HG03039 (cell line): ENCODE measurements at regions not wholly inside any gene's neighbourhood (a gene's known extent, or its start where the extent isn't known, plus 50 kb on each side); places are given as distances from the start of the nearest gene placed in this dataset.

ENCODE experiments used
- ATAC-seq: cut with Tn5 transposase; IDR thresholded peaks from one replicate; pipeline ENCODE4 v1.9.1; 2021; ENCODE audit warnings: mild to moderate bottlenecking, moderate library complexity; ENCODE audit not compliant: unreplicated experiment

DNA sequence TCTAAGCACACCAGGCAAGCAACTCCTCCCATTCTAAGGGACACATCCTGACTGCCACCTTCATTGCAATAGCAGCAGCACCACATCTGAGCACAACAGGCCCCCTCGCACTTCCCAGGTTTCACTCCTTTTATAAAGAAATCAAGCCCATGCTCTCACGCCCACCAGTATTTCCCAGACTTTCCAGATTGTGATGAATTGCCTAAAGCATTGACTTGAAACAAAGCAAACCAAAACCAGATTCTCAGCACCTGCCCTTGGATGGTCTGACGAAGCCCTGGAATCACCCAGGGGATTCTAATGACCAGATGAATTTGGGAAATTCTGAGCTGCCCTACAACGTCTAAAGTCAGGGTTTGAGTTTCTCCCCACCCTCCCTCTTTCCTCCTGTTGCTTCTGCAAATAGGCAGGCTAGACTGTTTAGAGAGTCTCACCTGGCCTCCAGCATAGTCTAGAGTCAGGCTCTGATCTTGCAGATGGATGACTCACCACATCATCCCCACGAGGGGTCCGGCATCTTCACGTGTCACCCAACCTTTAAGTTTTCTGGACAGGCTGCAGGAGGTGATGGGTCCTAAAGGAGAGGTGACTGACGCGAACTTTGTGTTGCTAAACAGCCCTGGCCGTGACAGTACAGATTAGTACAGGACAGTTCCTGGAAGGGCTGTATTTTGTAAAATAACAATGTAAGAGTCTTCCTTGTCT is 198.0 kb downstream of the SKIDA1 start:
- ATAC-seq, result no peak

DNA sequence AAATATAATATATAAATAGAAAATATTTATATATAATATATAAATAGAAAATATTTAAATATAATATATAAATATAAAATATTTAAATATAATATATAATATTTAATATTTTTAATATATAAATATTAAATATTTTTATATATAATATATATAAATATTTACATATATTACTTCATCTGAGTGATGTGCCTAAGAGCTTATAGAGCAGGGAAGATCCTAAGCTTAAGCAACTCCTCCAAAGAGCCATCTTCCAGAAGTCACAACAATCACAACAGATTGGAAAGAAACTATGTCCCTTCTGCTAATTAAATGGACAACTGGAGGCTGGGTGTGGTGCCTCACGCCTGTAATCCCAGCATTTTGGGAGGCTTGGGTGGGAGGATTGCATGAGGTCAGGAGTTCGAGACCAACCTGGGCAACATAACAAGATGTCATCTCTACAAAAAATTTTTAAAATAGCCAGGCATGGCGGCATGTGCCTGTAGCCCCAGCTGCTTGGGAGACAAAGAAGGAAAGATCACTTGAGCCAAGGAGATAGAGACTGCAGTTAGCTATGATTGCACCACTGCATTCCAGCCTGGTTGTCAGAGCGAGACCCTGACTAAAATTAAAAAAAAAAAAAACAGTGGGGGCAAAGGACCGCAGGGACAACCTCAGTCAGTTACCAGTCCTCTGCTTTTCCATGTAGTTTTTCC is 198.7 kb downstream of the SKIDA1 start:
- ATAC-seq, result no peak

DNA sequence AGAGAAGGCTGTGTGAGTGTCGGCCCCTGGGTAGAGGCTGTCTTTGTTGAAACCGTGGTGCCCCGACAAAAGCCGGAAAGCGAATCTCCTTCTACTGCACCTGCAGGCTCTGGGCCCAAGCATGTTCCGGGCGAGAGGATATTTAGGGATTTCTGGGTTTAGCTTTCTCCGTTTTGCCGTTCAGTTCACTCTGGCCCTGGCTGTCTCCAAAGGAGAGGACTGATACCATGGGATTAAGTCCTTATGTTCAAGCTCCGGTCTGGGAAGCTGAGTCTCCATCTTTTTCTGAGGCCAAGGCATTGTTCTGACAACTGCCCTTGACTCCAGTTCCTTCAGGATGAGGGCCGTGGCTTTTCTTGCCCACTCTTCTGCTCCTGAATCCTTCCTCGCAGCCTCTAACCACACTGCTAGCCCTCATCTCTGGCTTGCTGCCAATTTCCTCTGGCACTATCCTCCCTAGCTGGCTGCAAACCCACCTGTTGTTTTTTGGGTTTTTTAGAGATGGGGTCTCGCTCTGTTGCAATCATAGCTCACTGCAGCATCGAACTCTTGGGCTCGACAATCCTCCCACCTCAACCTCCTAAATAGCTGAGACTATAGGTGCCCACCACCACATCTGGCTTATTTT is 206.8 kb downstream of the SKIDA1 start:
- ATAC-seq, result no peak

DNA sequence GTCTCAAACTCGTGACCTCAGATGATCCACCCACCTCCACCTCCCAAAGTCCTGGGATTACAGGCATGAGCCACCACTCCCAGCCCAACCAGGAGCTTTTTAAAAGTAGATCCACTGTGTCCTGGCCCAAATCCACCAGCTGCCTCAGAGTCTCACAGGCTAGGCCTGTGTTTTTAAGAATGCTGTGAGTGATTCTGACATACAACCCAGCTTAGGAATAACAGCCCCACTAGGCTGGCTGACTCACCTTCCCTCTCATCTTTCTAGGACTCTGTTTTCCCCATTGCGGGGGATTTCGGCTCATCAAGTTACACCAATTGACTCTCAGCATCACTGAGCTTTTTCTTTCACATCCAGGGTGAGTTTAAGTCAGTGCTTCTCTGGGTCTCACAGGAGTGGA is 207.6 kb downstream of the SKIDA1 start:
- no peak for ATAC-seq

DNA sequence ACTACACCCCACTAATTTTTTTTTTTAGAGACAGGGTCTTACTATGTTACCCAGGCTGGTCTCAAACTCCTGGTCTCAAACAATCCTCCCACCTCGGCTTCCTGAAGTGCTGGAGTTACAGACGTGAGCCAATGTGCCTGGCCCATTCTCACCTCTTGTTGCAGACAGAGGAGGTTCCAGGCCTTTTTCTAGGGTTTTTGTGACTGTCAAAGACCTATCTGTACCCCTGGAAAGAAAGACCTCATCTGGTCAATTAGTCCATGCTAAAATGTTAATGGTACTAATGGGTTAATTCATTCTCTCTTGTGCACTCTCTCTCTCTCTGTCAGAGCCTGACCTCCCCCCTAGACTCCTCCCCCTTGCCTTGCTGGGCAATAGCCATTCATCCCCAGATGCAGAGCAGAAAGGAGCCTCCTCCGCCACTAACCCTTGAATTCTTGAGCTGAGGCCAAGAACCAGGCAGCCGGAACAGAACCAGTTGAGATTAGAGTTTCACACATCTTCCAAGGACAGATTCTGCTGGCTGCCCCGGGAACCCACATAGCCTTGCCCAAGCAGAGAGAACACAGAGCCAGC is 209.7 kb downstream of the SKIDA1 start:
- no peak for ATAC-seq

DNA sequence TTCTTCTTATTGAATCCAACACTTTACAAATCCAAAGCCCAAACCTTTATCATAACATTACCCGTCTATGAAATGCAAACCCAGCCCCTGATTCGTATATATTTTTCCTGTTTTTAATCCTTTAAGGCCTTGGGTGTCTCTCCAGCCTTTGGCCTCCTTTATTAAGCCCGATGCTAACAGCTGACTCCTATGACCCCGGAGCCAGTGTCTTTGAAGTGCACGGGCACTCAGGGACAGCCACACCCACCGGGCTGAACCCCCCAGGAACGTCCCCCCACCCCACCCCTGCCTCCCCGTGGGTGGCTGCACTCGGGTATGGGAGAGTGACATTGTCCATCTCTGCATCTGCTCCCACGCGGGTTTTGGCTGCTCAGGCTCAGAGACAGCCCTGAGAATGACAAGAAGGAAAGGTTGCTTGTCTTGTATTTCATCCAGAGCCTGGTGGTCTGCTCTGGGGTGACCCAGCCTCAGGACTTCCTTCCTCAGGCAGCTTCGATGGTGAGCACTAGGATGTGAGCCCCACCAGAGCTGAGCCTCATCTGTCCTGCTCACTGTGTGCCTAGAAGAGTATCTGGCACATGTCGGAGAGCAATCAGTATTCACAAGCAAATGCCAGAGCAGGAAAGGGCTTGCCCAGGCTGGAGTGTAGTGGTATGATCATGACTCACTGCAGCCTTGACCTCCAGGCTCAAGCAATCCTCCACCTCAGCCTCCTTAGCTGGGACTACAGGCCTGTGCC is 210.4 kb downstream of the SKIDA1 start:
- ATAC-seq, result no peak

DNA sequence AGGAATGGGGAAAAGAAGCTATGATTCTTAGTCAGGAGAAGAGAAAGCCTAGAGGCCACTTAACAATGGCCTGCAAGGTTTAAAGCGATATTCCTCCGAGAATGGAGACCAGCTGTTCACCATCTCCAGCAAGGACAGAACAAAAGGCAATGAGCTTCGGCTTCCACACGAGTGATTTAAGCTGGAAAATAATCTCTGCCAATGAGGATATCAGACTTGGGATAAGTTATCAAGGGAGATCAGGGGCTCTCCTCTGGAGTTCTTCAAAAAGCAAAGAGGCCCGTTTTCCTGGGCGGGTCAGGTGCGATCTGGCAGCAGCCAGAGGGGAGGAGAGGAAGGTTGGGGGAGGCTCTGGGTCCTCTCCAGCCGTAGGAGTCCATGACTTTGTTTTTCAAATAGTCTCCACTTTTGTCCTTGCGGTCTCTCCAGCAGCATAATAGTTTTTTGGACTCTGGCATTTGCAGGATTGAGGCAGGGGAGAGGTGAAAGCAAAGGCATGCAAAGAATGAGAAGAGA is 211.3 kb downstream of the SKIDA1 start:
- ATAC-seq, result no peak

DNA sequence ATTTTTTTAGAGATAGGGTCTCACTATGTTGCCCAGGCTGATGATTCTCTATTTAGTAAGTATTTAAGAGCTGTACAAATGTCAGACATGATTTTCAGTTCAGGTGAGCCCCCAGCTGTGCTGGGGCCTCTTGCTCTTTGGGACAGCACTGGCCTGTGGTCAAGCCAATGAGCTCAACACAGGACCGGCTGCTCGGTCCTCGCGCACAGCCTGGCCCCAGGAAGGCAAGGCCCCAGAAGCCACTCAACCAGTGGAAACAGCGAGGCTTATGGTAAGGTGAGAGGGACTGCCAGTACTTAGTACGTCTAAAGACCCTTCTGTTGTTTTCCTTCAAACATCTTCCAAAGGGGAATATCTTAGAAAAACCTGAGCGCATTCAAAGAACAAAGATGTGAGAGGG is 211.8 kb downstream of the SKIDA1 start:
- no peak for ATAC-seq

DNA sequence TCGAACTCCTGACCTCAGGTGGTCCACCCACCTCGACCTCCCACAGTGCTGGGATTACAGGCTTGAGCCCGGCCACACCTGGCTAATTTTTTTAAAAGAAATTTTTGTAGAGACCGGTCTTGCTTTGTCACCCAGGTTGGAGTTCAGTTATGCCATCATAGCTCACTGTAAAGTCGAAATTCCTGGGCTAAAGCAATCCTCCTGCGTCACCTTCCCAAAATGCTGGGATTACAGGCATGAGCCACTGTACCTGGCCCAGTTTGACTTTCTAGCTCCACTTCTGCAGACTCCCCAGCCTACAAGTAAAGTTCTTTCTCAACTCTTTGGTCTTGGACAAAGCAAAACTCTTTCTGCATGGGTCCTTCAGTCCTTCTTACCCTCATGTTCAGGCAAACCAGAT is 214.1 kb downstream of the SKIDA1 start:
- ATAC-seq, result no peak

DNA sequence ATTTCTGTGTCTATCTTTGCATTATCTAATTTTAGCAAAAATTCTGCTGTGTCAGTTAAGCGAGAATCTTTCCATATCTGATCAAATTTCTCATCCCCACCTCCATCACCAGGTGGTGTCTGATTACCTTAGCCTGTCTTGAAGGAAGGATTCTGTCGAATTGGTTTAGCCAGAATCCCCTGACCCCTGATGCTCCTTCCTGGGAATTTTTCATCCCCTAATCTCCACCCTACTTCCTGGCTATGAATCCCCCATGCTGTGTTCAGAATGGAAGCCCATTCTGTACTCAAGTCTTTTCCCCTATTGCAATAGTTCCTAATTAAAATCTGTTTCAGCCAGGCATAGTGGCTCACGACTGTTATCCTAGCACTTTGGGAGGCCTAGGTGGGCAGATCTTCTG is 216.1 kb downstream of the SKIDA1 start:
- no peak for ATAC-seq

DNA sequence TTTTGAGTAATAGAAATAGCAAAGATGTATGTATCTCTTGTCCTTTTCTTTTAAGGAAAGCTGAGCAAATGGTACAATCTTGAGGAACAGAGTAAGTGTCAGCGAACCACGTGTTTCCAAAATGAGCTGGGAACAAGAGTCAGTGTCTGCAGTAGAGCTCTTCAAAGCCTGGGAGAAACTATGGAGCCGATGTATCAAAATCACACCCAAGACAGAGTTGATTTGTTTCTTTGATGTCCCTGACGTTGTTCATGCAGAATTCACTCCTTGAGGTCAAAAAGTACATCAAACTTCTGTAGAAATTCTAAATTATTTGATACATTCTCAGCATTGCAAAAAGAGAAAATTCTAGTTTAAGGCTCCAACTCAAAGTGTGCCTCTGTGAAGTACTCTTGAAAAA is 216.5 kb downstream of the SKIDA1 start:
- ATAC-seq, result no peak

DNA sequence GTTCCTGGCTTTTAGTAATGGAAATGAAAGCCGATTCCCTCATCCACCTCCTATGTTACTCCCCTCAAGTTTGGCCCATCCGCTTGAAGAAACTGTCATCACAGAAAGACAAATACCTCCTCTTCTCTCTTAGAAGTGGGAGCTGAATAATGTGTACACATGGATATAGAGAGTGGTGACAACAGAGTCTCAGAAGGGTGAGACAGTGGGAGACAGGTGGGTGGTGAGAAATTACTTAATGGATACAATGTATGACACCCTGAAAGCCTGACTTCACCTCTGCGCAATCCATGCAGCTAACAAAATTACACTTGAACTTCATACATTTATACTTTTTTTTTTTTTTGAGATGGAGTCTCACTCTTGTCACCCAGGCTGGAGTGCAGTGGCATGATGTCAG is 217.5 kb downstream of the SKIDA1 start:
- ATAC-seq, result no peak

DNA sequence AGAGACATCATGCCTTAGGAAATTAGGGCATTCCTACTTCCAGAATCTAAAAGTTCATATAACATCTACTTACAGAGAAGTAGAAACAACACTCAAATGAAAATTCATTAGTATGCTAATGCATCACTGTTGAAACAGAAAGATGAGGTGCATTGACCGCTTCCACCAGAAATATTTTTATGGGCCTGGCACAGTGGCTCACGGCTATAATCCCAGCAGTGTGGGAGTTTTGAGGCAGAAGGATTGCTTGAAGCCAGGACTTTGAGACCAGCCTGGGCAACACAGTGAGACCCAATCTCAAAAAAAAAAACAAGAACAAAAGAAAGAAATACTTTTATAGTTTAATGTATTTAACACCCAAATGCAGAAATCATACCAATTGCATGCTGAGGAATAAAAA is 220.9 kb downstream of the SKIDA1 start:
- no peak for ATAC-seq

DNA sequence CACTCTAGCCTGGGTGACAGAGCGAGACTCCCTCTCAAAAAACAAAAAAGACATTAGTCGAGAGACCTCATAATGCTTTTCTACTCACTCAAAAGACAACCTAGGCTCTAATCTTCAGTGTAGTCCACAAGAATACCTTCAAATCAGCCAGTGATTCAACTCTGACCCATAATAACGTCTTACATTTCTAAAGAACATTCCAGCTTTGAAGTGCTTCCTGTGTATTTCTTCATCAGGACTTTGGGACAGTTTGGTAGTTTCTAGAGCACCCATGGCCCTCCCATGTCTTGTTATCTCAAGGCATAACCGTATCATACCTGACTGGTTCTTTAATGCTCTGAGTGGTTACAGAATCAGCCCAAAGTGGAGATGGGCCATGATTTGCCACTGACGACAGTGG is 221.3 kb downstream of the SKIDA1 start:
- no peak for ATAC-seq

DNA sequence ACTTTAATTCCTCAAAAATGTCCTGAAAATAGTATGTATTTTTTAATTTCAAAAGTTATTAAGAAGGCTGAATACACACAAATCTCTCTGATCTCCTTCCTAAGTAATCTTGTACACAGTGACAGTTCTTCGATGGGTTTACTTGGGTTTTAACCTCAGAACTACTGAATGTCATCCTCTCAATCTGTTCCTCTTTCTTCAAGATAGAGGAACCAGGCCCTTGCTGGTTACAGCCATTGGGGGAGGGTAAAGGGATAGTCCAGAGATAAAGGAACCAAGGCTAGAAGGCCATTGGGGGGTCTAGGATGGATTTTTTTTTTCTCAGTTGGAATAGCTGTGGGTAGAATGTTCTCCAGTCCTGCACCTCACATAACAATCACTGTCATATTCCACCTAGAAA is 224.9 kb downstream of the SKIDA1 start:
- ATAC-seq, result no peak

DNA sequence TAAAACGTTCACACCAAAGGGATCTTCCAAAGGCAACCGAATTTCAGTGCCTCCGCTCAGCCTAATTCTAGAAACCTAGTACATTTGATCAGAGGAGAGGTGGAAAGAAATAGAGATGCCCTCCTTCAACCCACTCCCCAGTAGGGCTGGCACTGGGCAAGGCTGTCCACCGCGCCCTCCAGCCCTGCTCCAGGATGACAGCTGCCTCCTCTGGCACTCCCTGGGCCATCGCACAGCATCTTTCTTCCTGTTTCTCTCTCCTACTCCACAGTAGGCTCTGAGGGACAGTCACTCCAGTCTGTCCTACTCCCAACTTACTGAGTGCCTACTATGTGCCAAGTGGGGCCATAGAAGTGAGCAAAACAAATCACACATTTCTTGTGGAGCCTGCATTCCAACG is 226.2 kb downstream of the SKIDA1 start:
- no peak for ATAC-seq

DNA sequence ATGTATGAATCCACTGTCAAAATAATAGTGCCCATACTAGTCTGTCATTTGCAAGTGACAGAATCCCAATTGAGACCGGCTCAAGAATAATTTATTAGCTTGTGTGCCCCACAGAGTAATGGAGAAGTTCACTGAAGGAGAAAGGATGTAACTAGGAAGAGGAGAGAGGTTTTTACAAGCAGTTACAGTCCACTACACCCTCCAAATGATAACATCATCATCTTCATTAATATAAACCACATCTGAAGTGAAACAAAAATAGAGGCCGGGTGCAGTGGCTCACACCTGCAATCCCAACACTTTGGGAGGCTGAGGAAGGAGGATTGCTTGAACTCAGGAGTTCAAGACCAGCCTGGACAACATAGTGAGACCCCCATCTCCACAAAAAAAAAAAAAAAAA is 226.8 kb downstream of the SKIDA1 start:
- no peak for ATAC-seq

DNA sequence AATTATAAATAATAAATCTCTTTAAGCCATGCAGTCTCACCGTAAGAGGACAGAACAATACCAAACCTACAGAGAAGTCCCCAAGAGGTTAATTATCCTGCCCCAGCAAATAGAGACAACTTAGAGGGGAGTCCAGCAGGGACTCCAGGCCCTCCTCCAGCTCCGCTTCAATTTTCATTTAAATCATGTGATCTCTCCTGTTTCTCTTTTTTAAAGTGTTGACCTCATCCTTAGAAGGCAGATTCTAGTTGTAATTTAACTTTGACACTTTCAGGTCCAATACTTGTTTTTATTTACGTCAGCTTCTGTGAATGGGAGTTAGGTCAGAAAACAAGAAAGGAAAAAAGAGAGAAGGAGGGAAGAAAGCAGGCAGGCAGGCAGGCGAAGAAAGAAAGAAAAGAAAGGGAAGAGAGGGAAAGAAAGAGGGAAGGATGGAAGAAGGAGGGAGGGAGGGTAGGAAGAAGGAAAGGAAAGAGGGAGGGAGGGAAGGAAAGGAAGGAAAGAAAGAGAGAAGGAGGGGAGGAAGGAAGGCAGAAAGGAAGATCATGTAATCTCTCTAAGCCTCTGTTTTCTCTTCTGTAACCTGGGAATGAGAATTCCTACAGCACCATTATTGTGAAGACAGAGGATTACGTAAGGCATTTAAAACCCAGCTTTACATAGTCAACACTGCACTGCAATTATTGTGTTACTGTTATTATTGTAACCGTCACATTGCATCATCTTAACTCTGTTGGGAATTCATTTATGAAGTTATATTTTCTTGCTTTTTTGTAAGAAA is 227.7 kb downstream of the SKIDA1 start:
- ATAC-seq, result no peak

DNA sequence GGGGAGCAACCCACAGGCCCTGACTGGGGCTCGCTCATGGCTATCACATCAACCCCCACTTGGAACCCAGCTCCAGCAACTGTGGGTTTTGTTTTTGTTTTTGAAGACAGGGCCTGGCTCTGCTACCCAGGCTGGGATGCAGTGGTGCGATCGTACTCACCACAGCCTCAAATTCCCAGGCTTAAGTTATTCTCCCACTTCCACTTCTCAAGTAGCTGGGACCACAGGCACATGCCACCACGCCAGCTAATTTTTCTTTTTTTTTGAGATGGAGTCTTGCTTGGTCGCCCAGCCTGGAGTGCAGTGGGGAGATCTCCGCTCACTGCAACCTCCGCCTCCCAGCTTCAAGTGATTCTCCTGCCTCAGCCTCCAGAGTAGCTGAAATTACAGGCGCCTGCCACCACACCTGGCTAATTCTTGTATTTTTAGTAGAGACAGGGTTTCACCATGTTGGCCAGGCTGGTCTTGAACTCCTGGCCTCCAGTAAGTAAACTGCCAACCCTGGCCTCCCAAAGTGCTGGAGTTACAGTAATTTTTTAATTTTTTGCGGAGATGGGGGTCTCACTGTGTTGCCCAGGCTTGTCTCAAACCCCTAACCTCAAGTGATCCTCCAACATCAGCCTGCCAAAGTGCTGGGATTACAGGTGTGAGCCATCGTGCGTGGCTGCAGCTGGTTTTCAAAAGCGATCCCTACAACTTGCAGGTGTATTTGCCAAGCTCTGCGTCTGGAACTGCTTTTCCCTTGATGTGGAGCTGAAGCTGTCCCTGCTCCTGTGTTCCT is 228.7 kb downstream of the SKIDA1 start:
- no peak for ATAC-seq
